22Rv1 (cell line): ENCODE measurements at regions not wholly inside any gene's neighbourhood (a gene's known extent, or its start where the extent isn't known, plus 50 kb on each side); places are given as distances from the start of the nearest gene placed in this dataset.

Experiments
- CTCF ChIP-seq: fragments of 450-650 bp; IDR thresholded peaks from 2 replicates; pipeline ENCODE4 v1.5.1; 2017; ENCODE audit warnings: mild to moderate bottlenecking
- ZFX ChIP-seq: fragments of 450-650 bp; IDR thresholded peaks from 2 replicates; pipeline ENCODE4 v1.6.1; 2017; ENCODE audit warnings: antibody characterized with exemption, borderline replicate concordance

GRCh38 chr2:19150726-19151125, 207.7 kb downstream of the OSR1 start:
- TF ChIP-seq CTCF (no peak), ZFX (no peak)
